ENCODE measurements at regions not wholly inside any gene's neighbourhood (a gene's known extent, or its start where the extent isn't known, plus 50 kb on each side); places are given as distances from the start of the nearest gene placed in this dataset.
"Not testable (repeated sequence)": the region's sequence is repeated elsewhere in the genome, so short reads cannot be mapped to it uniquely, and the experiment has no call there.

DNA sequence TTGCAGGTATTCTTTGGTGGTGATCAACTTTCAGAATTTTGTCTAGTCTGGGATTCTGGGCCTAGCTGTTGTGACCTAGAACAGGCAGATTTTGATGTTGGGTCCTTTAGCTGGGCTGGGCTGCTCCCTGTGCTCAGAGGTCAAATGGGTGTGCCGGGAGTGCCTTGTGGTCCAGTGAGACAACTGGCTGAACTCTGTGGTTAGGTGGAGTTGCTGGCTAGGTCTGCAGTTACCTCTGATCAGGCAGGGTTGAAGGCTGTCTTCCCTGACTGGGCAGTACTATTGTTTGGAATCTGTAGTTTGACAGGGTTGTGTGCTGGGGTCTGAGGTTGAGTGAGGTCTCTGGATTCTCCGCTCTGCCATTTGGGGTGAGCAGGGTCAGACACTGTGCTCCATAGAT lies 599.3 kb downstream of the RAPGEF2 start:
- Histone ChIP-seq H3K4me1 (no peaks in the 10 kb centered on the region), H3K27ac (no peak overlapping the region), H3K27me3 (no peaks in the 10 kb centered on the region), H3K9me3 (peaks cover 0 to 28% (median 8%) of the 10 kb centered on the region in 11 donors), H3K36me3 (no peaks in the 10 kb centered on the region), H3K4me3 (no peak overlapping the region)
- intact Hi-C loops (cut with DNase I) = no loop called here
- 62 to 98% methylated on average over 2 of the region's 2 CpGs for WGBS, 2 donors
- no peak for DNase-seq
- no peak for ATAC-seq
- TF ChIP-seq, protein P1, sequence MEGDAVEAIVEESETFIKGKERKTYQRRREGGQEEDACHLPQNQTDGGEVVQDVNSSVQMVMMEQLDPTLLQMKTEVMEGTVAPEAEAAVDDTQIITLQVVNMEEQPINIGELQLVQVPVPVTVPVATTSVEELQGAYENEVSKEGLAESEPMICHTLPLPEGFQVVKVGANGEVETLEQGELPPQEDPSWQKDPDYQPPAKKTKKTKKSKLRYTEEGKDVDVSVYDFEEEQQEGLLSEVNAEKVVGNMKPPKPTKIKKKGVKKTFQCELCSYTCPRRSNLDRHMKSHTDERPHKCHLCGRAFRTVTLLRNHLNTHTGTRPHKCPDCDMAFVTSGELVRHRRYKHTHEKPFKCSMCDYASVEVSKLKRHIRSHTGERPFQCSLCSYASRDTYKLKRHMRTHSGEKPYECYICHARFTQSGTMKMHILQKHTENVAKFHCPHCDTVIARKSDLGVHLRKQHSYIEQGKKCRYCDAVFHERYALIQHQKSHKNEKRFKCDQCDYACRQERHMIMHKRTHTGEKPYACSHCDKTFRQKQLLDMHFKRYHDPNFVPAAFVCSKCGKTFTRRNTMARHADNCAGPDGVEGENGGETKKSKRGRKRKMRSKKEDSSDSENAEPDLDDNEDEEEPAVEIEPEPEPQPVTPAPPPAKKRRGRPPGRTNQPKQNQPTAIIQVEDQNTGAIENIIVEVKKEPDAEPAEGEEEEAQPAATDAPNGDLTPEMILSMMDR (IDR thresholded peaks at IDR 0.05) = no peak

DNA sequence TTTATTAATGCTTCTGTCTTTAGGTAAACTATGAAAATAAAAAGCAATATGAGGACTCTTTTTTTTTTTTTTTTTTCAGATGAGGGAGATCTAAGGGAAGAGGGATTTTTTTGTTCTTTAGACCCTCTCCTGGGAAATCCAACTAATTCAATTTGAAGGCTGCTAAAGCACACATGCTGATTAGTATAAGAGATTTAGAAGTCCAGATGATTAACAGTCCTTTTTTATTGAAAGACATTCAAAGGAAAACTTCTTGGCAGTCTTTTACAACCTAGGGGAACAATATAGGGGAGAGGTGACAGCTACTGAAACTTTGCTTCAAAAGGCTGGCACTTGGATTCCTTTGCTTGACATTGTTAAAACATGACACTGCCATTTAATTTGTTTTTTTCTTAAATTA lies 602.5 kb downstream of the RAPGEF2 start:
- intact Hi-C loops (cut with DNase I) = no loop called here
- no peak for ATAC-seq

DNA sequence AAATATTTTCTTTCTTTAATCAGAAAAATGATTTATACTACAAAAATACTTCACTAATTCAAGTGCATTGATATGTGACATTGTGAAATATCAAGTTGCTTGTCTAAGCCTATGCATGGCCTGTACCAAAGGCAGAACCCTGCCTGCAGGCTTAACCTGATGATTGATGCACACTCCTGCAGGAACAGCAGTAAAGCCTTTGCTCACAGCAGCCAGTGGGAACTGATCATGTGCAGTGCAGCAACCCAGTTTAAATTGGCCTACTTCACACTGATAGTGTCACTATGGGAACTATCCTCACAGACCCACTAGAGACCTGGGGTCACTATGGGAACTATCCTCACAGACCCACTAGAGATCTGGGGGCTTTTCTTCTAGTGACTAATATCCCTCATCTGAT lies 603.8 kb downstream of the RAPGEF2 start:
- no peak overlapping the region for H3K27ac ChIP-seq

More for the DNA sequence above, 602.5 kb downstream of the RAPGEF2 start:
- DNase-seq = no peak
- H3K27me3 ChIP-seq = no peaks in the 10 kb centered on the region
- H3K27ac ChIP-seq = no peak overlapping the region
- TF ChIP-seq, protein P1 (IDR thresholded peaks at IDR 0.05) = no peak
- no peaks in the 10 kb centered on the region for H3K36me3 ChIP-seq
- peaks cover 0 to 23% (median 6%) of the 10 kb centered on the region in 11 donors for H3K9me3 ChIP-seq
- H3K4me3 ChIP-seq = no peak overlapping the region
- H3K4me1 ChIP-seq = no peaks in the 10 kb centered on the region

DNA sequence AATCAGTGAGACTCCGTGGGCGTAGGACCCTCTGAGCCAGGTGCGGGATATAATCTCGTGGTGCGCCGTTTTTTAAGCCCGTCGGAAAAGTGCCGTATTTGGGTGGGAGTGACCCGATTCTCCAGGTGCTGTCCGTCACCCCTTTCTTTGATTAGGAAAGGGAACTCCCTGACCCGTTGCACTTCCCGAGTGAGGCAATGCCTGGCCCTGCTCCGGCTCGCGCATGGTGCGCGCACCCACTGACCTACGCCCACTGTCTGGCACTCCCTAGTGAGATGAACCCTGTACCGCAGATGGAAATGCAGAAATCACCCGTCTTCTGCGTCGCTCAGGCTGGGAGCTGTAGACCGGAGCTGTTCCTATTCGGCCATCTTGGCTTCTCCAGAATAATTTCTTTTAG lies 612.3 kb downstream of the RAPGEF2 start:
- intact Hi-C loops (cut with DNase I); H3K4me3 ChIP-seq; H3K27ac ChIP-seq; DNase-seq; ATAC-seq; H3K9me3 ChIP-seq; H3K27me3 ChIP-seq; H3K4me1 ChIP-seq; H3K36me3 ChIP-seq: not testable (repeated sequence)
- WGBS, 2 donors = 88 to 92% methylated on average over 25 of the region's 25 CpGs

More for the DNA sequence above, 603.8 kb downstream of the RAPGEF2 start:
- no peaks in the 10 kb centered on the region for H3K36me3 ChIP-seq
- H3K27me3 ChIP-seq = no peaks in the 10 kb centered on the region
- DNase-seq (no peak), ATAC-seq (no peak)
- intact Hi-C loops (cut with DNase I) = no loop called here
- H3K9me3 ChIP-seq = peaks cover 0 to 13% (median 0%) of the 10 kb centered on the region in 11 donors
- TF ChIP-seq, protein P1 (IDR thresholded peaks at IDR 0.05) = no peak
- H3K4me3 ChIP-seq = no peak overlapping the region
- no peaks in the 10 kb centered on the region for H3K4me1 ChIP-seq

DNA sequence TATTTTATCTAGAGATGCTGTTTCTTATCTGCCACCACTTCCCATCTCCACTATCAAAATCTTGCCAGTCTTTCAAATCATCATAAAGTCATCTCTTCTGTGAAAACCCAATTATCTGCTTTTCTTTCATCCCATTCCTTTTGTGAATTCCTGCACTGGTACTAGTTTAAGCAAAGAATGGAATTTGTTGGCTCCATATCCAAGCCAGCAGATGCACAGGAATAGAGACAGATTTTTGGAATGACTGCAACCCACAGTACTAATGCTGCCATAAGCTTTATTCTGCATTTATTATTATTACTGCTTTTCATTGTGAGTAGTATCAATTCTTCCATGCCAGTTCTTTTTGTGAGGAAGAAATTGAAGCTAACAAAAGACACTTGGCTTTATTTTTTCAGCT lies 616.7 kb downstream of the RAPGEF2 start:
- Histone ChIP-seq H3K4me1 (no peaks in the 10 kb centered on the region), H3K27me3 (no peaks in the 10 kb centered on the region), H3K9me3 (peaks cover 0 to 7% (median 0%) of the 10 kb centered on the region in 11 donors), H3K36me3 (no peaks in the 10 kb centered on the region), H3K4me3 (no peak overlapping the region), H3K27ac (no peak overlapping the region)
- TF ChIP-seq, protein P1 (IDR thresholded peaks at IDR 0.05) = no peak
- intact Hi-C loops (cut with DNase I) = no loop called here
- DNase-seq (no peak), ATAC-seq (no peak)
